Mucosa of descending colon (tissue), 3 donors: ENCODE measurements at regions not wholly inside any gene's neighbourhood (a gene's known extent, or its start where the extent isn't known, plus 50 kb on each side); places are given as distances from the start of the nearest gene placed in this dataset.
A peak's percentile ranks its signal among the peaks of the same experiment; 100 is the strongest.

Experiments
- ATAC-seq: fragments of 200-7000 bp; cut with Tn5 transposase; one replicate; pipeline ENCODE4 v1.9.1; 2020; ENCODE audit warnings: mild to moderate bottlenecking, moderate library complexity
- DNase-seq, 3 donors: peaks; one replicate each; pipeline ENCODE4 v3.0.0-alpha.2; 2020
- H3K36me3 ChIP-seq: fragments of 200-600 bp; one replicate; pipeline ENCODE4 v1.8.0; 2021; ENCODE audit warnings: low read depth, mild to moderate bottlenecking
- H3K4me1 ChIP-seq: fragments of 200-600 bp; one replicate; pipeline ENCODE4 v1.8.0; 2021; ENCODE audit warnings: low read depth, mild to moderate bottlenecking
- H3K4me3 ChIP-seq: fragments of 200-600 bp; one replicate; pipeline ENCODE4 v1.8.0; 2021; ENCODE audit warnings: mild to moderate bottlenecking
- H3K9me3 ChIP-seq: fragments of 200-600 bp; one replicate; pipeline ENCODE4 v1.8.0; 2021; ENCODE audit warnings: mild to moderate bottlenecking
- CTCF ChIP-seq: fragments of 200-600 bp; IDR thresholded peaks from one replicate; pipeline ENCODE4 v1.8.0; 2022; ENCODE audit warnings: antibody characterized with exemption, mild to moderate bottlenecking
- intact Hi-C, 2 donors: fragments of 100-400 bp; cut with DNase I in 1 of 2; cut with micrococcal nuclease in 1 of 2; formaldehyde crosslinking; loops; one replicate each; pipeline versions ENCODE4 v1.11.0 to v1.11.1; 2022; cut with DNase I, micrococcal nuclease
- donor health status: DM: no; HTN: no; CAD: no; lungs with moderate emphysema.
- donor health status: DM: no; HTN: no; CAD: no.
- donor health status: DM: no; HTN: yes; CAD: no.

DNA sequence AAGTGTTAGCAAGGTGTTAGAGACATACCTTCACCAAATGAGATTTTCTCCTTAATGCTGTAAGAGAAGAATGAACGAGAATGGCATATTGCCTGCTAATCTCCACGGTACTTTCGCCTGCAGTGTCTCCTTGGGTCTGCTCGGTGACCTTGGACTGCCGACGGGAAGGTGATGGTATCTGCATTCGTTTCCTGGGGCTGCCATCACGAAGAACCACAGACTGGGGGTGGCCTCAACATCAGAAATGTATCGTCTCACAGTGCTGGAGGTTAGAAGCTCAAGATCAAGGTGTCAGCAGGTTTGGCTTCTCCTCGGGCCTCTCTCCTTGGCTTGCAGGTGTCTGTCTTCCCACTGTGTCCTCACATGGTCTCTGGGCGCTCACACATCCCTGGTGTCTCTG lies 86.3 kb upstream of the TNRC6C start:
- no peak for DNase-seq

GRCh38 chr17:77872714-77873499 lies 85.6 kb upstream of the TNRC6C start:
- no peak overlapping the region for H3K4me3 ChIP-seq
- DNase-seq (peak in 1 of 3 donors; percentile 26), ATAC-seq (no peak)
- TF ChIP-seq CTCF, result no peak
- intact Hi-C loops, result no loop called here
- no peaks in the 10 kb centered on the region for H3K36me3 ChIP-seq
- no peaks in the 10 kb centered on the region for H3K9me3 ChIP-seq
- no peaks in the 10 kb centered on the region for H3K4me1 ChIP-seq

More for the DNA sequence above, 86.3 kb upstream of the TNRC6C start:
- intact Hi-C loops, result no loop called here
- ATAC-seq, result no peak
- no peak for TF ChIP-seq CTCF
- H3K4me3 ChIP-seq, result no peak overlapping the region
- H3K9me3 ChIP-seq, result no peaks in the 10 kb centered on the region
- no peaks in the 10 kb centered on the region for H3K36me3 ChIP-seq
- no peaks in the 10 kb centered on the region for H3K4me1 ChIP-seq

- no peaks in the 10 kb centered on the region for H3K9me3 ChIP-seq
- intact Hi-C loops, result no loop called here
- DNase-seq, result no peak
- ATAC-seq, result no peak
- TF ChIP-seq CTCF, result no peak
- no peaks in the 10 kb centered on the region for H3K36me3 ChIP-seq
- H3K4me1 ChIP-seq, result no peaks in the 10 kb centered on the region
- H3K4me3 ChIP-seq, result no peak overlapping the region
Measured at GRCh38 chr17:77873500-77874302, 84.8 kb upstream of the TNRC6C start.

DNA sequence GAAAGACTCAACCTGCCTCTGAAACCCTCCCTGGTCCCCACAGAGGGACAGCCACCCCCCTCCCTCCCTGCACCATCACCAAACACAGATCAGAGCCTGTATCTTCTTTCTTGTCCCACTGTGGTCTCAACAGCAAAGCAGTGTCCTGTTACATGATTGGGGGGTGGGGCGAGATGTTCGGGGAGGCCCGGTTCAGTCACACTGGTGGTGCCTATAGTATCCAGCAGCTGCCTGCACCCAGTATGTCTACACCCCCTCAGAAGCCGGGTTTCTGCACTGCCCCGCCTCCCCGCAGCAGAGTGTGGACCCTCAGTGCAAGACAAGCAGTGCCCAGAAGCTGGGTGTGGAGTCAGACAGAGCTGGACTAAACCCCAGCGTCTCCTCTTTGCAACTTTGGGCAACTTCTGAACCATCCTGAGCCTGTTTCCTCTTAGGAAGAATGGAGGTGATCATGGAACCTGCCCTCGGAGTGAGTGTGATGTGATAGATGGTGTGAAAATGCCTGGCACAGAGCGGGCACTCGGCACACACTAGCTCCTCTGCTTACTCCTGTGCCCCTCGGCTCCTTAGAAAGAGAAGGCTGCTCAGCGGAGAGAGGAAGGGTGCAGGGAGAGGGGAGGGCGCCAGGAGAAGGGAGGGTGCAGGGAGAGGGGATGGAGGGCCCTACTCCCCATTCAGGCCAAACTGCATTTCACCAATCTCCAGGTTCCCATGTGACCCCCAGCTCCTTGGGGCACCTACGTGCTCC lies 84.0 kb upstream of the TNRC6C start:
- intact Hi-C loops, result no loop called here
- H3K36me3 ChIP-seq, result no peaks in the 10 kb centered on the region

More for the DNA sequence above, 84.0 kb upstream of the TNRC6C start:
- TF ChIP-seq CTCF, result no peak
- Histone ChIP-seq H3K4me3 (no peak overlapping the region), H3K9me3 (no peaks in the 10 kb centered on the region), H3K4me1 (no peaks in the 10 kb centered on the region)
- DNase-seq (no peak), ATAC-seq (no peak)
